Dermis blood vessel endothelial cell (primary cell): ENCODE measurements at regions not wholly inside any gene's neighbourhood (a gene's known extent, or its start where the extent isn't known, plus 50 kb on each side); places are given as distances from the start of the nearest gene placed in this dataset.
"Not testable (repeated sequence)": the region's sequence is repeated elsewhere in the genome, so short reads cannot be mapped to it uniquely, and the experiment has no call there.

Source experiments
- DNase-seq: peaks from one replicate; pipeline ENCODE4 v3.0.0; 2010

DNA sequence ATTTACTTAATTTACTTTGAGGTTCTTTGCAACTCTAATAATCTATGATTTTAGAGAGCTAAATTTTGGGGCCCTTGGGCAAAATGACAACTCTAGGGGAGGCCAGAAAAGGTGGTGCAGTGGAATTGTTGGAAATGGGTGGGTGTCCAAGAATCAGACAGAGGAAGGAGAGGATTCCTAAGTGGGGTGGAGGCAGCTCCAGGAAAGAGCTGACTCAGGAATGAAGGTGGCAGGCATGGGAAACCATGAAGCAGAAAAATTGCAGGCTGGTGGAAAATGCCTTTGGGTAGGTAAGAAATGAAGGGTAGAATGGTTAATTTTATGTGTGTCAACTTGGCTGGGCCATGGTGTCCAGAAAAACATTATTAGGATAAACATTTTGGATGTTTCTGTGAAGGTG lies 248.5 kb upstream of the TUT7 start:
- no peak for DNase-seq

DNA sequence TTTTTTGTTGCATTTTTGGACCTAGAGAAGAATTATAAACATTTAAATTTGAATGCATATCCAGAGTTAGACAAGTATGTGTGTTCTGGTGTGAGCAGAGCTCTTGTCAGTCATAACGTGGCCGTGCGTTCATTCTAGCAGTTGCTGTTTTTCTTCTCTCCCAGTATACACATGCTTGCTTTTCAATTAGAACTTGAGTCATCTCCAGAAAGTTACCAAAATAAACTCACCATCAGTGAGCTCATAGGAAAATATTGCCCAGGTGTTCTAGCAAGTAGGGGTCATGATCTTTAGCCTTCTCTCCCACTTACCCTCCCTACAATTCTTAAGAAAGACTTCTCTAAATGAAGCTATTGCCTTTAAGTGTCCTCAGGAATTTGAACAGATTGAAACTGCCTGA lies 247.5 kb upstream of the TUT7 start:
- DNase-seq = no peak

DNA sequence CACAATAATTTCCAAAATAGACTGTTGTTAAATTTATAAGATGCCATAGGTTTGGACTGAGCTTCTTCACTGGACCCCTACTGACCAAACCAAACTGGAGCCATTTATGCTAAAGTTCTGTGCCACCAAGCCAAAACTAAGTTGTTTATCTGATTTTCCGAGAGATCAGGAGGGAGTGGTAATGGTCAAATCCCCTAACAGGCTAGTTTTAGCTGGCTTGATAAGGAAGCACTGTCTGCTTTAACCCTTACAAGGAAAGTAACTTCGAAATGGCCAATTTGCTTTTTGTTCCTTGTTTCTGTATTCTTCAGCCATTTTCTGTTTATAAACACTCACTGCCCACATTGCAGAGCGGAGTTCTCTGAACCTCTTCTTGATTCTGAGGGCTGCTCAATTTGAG lies 246.8 kb upstream of the TUT7 start:
- no peak for DNase-seq

DNA sequence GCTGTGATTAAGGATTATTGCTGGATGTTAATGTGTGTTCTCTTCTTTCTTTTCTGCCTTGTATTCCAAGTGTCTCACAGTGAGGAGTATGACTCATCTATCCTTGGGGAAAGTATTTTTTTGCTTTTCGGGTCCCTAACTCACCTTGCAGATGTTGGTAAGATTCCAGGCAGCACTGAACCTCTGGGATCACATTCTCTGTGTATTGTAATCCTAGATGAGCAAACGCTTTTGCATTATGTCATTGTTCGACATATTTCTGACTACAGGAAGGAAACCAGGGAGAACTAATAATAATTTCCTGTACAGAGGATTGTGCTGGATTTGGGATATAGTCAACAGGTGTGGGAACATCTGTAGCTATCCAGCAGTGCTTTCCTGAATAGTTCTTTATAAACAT lies 246.1 kb upstream of the TUT7 start:
- DNase-seq = no peak

DNA sequence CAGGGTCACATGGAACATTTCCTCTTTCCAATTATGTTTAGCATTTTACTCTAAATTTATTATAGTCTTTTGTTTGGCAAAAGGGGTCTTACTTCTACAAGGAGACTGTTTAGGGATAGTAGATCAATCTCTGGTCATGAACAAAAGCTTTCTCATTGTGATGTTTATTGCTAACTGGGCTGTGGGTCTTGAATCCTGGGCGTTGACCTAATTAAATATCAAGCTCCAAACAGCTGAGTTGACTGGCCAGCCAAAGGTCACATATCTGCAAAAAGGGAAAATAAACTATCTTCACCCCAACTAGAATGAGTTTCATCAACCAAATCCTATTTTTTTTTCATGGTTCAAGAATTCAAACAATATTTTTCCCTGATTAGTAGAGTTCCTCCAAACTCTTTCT lies 245.4 kb upstream of the TUT7 start:
- no peak for DNase-seq

DNA sequence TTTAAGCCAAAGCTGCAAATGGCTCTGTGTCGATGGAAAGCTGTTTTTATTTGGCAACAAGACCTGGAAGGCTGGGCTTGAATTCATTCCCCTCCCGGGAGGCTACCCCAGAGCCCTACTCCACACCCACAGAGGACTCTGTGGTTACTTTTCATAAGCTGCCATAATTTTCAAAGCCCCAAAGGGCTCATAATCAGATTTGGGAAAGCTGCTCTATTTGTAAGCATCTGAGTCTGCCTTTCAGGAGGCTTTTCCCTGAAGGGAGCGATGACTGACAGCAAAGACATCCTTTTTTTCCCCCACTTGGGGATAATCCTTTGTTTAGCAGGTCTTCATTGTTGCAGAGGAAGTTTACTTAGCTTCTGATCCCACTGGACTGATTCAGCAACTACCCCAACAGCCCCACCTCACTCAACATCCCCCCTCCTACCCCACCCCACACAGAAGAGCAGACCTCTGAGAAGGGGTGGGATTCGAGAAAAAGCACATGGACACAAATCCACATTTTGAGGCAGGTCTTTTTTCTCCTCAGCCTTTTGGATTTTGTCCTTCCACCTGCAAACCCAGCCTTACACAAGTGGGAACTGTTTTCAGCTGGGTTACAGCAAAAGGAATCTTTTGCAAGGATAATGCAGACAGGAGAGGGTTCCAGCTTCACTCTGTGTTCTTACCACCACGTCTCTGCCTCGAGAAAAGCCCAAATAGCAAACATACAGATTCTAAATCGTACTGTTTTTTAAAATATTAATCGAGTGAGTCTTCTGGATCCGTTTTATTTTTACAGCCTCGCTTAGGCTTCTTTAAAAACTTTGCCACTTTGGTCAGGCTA lies 244.4 kb upstream of the TUT7 start:
- no peak for DNase-seq

DNA sequence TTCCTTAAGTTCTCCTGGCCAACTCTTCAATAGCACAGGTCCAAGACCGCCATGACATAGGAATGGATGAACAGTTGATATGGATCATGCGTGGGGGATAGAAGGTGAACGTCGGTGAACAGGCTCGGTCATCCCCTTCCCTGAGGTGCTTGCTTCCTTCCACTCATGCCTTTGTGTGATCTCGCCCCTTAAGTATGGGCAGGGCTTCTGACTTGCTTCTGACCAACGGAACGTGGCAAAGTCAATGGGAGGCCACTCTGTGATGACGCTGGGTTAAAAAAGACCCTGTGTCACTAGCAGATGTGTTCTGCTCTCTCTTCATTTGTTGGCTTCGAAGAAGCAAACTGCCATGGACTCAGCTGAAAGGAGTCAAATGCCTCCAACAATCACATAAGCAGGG lies 240.5 kb upstream of the TUT7 start:
- no peak for DNase-seq

DNA sequence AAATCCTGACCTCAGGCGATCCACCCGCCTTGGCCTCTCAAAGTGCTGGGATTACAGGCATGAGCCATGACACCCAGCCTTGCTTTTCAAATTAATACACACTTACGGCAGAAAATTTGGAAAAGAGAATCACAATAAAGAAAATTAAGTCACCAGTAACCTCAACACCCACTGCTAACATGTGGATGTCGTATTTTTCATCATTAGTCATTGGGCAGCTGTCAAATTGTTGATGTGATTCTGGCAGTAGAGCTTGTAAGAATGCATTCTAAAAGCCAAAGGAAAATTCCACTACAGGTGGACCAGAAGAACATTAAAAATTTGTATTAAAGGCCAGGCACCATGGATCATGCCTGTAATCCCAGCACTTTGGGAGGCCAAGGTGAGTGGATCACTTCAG lies 237.3 kb upstream of the TUT7 start:
- DNase-seq = no peak

DNA sequence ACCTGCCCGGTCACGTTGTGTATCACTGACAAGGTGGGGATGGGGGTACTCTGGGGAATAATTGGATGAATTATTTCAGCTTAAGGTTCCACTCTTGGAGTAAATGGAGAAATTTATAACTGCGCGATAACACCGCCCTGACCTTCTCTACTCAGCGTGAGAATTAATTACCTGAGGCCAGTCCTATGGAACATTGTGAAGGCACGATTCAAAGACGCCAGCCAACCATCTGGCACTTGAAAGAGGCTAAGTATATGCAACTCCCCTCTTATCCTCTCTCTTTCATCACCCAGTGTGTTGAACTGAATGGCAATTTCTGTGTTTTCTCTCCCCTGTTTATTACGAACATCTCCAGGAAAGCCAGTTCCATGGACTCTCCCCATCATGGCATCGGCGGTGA lies 235.5 kb upstream of the TUT7 start:
- no peak for DNase-seq

DNA sequence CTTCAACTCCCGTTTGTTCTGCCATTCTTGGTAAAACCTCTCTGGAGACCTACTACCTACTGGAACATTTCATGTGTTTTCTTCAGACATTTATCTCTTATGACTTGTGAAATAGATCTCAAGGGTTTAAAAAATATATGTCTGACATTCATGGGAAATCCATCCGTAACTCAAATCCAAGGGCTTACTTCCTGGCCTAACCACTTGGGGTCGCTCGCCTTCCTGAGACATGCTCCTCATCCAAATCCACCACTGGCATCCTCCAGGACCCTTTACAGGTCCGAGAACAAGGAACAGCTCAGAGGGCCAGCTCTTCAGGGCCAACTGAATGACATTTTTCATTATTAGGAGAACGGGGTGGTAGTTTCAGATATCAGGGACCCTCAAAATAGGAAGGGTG lies 235.1 kb upstream of the TUT7 start:
- DNase-seq = no peak

DNA sequence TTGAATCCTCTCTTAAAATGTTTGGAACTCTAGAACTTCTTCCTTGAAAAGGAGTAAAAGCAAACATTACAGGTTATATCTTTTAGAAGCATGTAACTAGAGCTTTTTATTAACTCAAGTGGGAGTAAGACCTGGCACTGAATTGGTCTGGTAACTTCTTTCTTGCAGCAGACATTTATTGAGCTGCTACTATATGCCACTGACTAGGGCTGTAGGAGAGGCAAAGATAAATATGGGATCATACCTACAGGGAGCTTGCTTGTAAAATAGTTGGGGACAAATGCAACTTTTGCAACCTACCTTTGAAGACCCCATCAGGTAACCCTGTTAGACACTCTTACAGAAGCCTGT lies 231.9 kb upstream of the TUT7 start:
- no peak for DNase-seq

DNA sequence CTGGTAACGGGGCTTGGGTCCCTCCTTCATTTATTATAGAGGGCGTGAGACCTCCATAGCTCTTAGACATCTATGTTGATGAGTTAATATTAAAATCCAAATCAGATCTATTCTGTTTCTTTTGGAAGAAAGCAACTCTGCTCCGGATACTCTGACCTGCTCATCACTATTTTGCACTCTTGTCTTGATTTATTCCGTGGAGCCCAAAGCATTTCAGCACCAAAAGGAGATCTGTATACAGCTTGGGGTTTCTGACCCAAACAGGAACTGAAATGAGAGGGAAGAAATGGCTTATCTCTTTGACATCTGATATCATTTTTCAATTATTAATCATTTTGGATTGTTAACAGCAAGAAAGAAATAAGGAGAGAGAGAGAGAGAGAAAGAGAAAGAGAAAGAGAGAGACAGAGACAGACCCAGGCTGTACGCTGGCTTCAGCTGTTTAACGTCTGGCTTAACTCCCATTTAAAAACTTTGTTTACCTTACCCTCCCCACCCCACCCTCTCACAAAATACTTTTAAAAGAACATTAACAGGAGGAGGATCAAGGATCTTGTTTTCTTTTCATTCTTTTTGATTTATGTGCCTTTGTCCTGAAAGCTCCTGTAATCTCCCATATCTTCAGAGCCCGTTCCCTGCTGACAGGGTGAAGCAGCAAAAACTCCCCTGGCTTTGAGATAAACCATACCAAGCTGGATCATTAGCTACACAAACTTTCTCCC lies 231.4 kb upstream of the TUT7 start:
- no peak for DNase-seq

DNA sequence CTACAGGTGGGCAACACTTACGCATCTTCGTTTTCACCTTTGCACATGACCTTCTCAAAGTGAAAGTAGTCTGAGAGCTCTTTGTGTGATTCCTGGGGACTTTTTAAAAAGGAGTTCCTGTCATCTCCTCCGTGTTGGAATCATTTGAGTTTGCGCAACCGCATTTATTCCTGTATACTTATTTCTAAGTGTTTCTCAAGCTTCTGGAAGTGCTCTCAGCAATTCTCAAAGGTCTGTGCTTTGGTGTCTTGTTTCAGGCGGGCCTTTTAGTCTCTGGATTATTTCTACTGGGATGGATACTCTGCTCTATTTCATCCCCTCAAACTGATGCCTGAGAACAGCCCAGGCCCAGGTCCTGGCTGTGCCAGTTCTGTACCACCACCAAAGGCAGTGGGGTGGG lies 226.5 kb upstream of the TUT7 start:
- no peak for DNase-seq

DNA sequence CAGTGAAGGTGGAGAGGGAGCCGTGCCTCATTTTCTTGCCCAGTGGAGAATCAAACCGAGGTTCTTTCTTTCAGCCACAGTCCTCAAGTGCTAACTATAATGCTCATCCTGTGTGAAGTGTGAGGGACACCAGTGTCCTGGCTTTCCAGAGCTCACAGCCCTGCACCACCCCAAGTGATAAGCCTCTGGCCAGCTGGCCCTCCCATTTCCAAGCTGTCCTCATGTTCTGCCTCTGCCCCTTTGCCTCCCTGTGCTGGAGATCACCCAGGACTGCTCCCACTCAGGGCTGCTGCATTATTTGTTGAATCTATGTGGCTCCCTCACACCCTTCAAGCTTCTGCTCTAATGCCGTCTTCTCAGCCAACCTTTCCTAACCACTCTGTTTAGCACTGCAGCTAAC lies 224.5 kb upstream of the TUT7 start:
- no peak for DNase-seq

DNA sequence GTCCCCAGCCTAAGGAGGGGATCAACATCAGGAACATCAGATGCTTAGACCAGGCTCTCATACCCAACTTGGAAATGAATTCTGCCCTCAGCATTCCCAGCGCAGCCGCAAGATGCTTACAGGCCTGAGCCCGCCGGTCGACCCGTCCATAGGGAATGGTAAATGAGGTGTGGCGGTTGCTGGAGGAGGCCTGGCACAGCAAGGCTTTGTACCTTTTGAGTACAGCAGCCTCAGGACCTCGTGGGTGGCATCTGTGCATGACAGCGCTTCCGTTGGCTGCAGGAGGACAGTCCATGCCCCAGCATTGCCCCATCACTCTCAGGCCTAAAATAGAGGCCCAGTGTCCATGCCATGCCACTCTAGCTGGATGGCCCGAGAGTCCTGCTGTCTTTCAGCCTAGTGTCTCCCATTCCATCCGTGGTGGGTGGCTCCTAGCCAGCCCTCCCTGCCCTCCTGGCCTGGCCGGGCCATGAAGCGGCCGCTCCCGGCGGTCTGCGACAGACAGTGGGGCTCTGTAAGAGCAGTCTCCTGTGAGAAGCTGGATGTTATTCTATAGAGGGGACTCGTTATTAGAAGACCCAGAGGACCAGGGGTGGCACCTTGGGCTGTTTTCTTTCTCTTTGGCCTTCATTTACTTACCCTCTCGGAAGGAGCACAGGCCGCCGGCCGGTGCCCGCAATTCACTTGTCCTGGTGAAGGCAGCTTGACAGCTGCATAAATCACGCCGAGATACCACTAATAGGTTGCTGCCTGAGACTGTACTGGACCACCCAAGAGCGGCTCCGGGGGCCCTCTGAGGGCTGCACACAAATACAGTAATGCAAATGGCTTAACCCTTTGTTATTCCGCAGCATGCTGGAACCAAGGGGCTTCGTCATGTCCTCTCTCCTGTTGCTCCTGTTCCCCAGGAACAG lies 223.5 kb upstream of the TUT7 start:
- DNase-seq = no peak

DNA sequence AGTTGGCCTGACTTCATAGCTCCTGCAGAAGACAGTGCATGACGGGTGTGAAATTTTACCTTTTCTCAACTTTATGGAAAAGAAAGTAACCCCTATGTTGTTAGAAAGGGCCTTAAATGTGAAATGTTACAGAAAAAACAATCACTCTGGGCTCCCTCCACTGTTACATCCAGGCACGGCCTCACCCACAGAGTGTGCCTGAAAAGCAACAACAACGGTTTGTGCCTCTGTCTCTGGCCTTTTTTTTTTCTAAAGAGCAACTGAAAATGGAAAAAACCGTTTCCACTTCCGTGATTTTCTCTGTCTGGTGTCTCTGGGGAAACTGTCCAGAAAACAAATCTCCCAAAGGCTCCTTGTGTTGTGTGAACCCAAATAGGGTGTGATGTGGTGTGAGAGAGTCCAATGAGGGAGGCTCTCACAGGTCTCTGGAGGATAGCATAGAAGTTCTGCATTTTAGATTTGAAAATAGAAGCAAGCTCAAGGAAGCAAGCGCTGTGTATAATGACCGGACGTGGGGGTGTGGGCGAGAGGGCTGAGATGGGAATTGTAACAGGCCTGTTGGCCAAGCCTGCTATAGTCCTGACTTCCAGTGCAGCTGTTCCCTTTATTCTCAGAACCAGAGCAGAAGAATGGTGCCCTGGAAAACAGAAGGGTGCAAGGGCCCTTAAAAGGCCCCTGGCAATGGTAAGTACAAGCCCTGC lies 221.8 kb upstream of the TUT7 start:
- no peak for DNase-seq

DNA sequence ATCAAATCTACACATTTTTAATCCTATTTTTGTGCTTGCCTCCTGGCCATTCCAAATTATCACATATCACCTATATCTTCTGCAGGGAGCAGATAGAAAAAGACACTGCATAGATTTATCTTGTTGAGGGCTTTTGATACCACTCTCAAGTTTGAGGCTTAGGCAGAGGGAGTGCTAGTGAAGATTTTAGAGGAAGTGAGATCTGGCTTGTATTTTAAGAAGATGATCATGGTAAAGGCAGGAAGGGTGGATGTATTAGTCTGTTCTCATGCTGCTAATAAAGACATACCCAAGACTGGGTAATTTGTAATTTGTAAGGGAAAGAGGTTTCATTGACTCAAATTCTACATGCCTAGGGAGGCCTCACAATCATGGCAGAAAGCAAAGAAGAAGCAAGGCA lies 220.9 kb upstream of the TUT7 start:
- DNase-seq = no peak

DNA sequence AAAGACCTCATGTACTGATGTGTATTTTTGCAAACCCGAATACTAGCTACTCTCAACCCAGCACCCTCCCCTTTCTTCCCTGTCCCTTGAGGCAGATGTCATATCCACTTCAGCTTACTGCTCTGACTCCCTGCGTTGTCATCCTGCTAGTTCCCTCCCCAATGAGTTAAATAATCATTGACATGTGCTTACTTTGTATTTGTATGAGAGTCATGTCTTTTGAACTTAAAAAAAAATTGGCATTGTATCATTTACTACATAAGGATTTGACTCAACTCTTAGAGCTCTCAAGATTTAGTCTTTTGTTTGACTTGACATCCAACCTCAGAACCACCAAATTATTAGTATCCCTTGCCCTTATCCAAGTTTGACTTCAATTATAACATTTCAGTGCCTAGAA lies 219.7 kb upstream of the TUT7 start:
- DNase-seq = no peak

DNA sequence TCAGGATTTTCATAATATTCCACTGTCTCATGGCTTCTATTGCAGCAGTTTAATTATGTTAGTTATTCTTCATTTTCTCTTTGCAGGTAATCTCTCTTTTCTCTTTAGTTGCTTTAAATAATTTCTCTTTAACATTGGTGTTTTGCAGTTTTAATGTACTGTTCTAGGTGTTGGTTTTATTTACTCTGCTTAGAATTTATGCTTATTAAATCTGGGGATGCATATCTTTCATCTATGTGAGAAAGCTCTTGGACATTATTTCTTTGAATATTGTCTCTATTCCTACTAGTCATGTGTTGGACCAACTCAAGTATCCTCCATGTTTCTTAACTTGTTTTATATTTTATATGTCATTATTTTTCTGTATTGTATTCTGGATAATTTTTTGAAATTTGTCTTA lies 218.7 kb upstream of the TUT7 start:
- no peak for DNase-seq

DNA sequence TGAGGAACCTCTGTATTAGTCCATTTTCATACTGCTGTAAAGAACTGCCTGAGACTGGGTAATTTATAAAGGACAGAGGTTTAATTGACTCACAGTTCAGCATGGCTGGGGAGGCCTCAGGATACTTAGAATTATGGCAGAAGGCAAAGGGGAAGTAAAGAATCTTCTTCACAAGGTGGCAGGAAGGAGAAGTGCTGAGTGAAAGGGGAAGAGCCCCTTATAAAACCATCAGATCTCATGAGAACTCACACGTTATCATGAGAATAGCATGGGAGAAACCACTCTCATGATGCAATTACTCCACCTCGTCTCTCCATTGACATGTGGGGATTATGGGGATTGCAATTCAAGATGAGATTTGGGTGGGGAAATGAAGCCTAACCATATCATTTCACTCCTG lies 211.4 kb upstream of the TUT7 start:
- not testable (repeated sequence) for DNase-seq

DNA sequence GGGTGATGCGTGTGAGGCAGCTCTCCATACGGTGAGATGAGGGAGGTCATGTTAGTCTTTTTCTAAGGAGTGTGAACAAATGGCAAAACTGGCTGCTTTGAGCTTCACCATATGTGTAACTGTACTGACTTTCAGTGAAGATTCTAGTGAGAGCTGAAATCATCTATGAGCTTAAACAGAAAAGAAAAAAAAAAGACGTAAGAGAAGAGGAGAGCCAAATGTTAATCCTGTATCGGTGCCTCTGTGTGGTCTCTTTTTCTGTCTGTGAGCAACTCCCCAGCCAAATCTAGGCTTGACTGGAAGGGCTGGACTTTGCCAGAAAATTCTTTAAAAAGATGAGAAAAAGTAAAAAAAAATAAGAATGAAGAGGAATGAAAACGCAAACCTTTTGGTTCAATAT lies 209.7 kb upstream of the TUT7 start:
- DNase-seq = no peak

DNA sequence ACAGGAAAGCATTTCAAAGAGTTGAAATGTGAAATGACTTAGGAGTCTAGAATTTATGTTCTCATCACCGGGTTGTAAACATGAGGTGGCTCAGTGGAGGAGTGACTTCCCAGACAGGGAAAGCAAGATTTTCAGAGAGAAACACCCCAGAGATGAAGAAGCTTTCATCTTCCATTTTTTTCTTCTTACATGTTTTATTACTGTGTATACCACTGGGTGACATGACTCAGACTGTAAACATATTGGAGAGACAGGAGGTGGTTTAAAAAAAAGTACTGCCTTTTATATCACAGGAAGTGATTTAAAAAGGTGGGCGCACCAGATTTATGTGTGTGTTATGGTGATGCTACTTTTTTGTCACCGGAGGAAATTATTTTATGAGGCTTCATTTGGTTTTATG lies 209.1 kb upstream of the TUT7 start:
- no peak for DNase-seq

DNA sequence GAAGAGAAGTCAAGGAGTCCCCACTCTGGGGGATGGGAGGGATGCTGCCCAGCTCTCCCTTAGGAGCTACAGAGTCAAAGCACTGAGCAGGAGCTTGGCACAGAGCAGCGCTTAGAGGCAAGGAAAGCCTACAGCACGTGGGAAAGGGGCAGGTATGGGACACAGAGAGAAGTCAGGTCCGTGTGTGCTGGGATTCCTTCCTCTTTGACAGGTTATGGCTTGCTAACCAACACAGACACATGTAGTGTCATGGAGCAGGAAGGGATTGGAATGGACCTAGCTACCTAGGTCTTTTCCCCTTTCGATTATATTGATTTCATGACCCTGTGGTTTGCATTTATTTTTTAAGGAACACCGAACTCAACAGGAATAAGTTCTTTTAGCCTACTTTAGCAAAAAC lies 208.5 kb upstream of the TUT7 start:
- DNase-seq = no peak
